ENCODE measurements at regions not wholly inside any gene's neighbourhood (a gene's known extent, or its start where the extent isn't known, plus 50 kb on each side); places are given as distances from the start of the nearest gene placed in this dataset.

DNA sequence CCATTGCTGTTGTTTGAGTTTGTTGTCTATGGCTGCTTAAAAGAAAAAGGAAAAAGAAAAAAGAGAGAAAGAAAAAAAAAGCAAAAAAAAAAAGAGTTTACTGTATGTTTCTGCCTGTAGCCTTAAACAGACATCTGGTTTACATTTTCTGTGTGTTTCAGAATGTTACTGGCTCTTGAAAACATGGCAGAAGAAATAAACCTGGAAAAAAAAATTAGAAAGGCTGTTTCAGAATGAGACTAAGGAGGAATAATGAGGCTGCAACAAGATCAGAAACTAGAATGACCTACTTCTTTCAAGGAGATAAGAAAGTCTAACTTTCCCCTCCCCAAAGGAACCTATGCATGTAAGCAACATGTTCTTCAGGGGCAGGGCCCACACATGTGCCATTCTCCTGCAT is 292.1 kb downstream of the DIPK2A start:
- TF ChIP-seq, protein P1, sequence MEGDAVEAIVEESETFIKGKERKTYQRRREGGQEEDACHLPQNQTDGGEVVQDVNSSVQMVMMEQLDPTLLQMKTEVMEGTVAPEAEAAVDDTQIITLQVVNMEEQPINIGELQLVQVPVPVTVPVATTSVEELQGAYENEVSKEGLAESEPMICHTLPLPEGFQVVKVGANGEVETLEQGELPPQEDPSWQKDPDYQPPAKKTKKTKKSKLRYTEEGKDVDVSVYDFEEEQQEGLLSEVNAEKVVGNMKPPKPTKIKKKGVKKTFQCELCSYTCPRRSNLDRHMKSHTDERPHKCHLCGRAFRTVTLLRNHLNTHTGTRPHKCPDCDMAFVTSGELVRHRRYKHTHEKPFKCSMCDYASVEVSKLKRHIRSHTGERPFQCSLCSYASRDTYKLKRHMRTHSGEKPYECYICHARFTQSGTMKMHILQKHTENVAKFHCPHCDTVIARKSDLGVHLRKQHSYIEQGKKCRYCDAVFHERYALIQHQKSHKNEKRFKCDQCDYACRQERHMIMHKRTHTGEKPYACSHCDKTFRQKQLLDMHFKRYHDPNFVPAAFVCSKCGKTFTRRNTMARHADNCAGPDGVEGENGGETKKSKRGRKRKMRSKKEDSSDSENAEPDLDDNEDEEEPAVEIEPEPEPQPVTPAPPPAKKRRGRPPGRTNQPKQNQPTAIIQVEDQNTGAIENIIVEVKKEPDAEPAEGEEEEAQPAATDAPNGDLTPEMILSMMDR (IDR thresholded peaks at IDR 0.05), result no peak
- TF ChIP-seq POLR2A (IDR thresholded peaks at IDR 0.05), result no peak

Measured in body of pancreas (tissue), 4 donors.